Stomach (tissue), 8 donors: ENCODE measurements at regions not wholly inside any gene's neighbourhood (a gene's known extent, or its start where the extent isn't known, plus 50 kb on each side); places are given as distances from the start of the nearest gene placed in this dataset.

Experiments
- DNase-seq, 2 donors: peaks; one replicate each; pipeline versions ENCODE4 v3.0.0 to v3.0.0-alpha.2; 2013 to 2019
- H3K27ac ChIP-seq, 5 donors: fragments of 200-600 bp in 4 of 5; sonication (generic) in 4 of 5; one replicate each; pipeline ENCODE4 v1.5.1; 2013 to 2019; ENCODE audit warnings: mild to moderate bottlenecking in 1 of 5, moderate library complexity in 1 of 5
- H3K27me3 ChIP-seq, 3 donors: fragments of 200-600 bp; sonication (generic); one replicate each; pipeline ENCODE4 v1.5.1; 2017 to 2019; ENCODE audit warnings: mixed run types in 1 of 3
- H3K36me3 ChIP-seq, 4 donors: fragments of 200-600 bp; sonication (generic); 1 replicate in 3 of 4; 2 replicates in 1 of 4; pipeline ENCODE4 v1.5.1; 2016 to 2019
- H3K4me1 ChIP-seq, 4 donors: fragments of 200-600 bp; sonication (generic); one replicate each; pipeline ENCODE4 v1.5.1; 2016 to 2019
- H3K4me3 ChIP-seq, 4 donors: fragments of 200-600 bp; sonication (generic) in 3 of 4; one replicate each; pipeline ENCODE4 v1.5.1; 2016 to 2019; ENCODE audit warnings: mild to moderate bottlenecking in 1 of 4
- H3K9me3 ChIP-seq, 4 donors: fragments of 200-600 bp; sonication (generic); one replicate each; pipeline ENCODE4 v1.5.1; 2016 to 2019
- EP300 ChIP-seq: sonication (generic); formaldehyde crosslinking; IDR thresholded peaks from one replicate; pipeline ENCODE4 v1.6.1; 2017; ENCODE audit warnings: antibody characterized with exemption
- POLR2A ChIP-seq, 4 donors: fragments of 450-650 bp; IDR thresholded peaks; one replicate each; pipeline ENCODE4 v1.6.1; 2016; ENCODE audit warnings: antibody characterized with exemption in 4 of 4, control low read depth in 2 of 4, mild to moderate bottlenecking in 1 of 4, moderate library complexity in 1 of 4
- POLR2AphosphoS5 ChIP-seq, 3 donors: sonication (generic); formaldehyde crosslinking; IDR thresholded peaks; one replicate each; pipeline ENCODE4 v1.6.1; 2016; ENCODE audit warnings: antibody characterized with exemption in 3 of 3
- WGBS, 5 donors: extraction: QIAGEN DNeasy Blood & Tissue Kit in 3 of 5; methylation state at CpG; one replicate each; pipeline versions ENCODE4 v1.1.5 to v1.1.7; 2013 to 2018; 5-methylcytosine and 5-hydroxymethylcytosine counted together
- intact Hi-C: fragments of 100-400 bp; cut with DNase I; formaldehyde crosslinking; loops from one replicate; pipeline ENCODE4 v1.15.1; 2023; ENCODE audit warnings: low total_unique reads
- TF ChIP-seq, protein P1 (sequence below), 7 experiments: fragments of 450-650 bp in 4 of 7; fragments of 200-600 bp in 3 of 7; sonication (generic) in 3 of 7; IDR thresholded peaks; one replicate each; pipeline ENCODE4 v1.5.1; 2016 to 2019; ENCODE audit warnings: antibody characterized with exemption in 7 of 7, control low read depth in 2 of 7, mild to moderate bottlenecking in 1 of 7
- donor health status: healthy with polysubstance abuse.
- donor health status: Bipolar disorder and iron deficiency.
- donor health status: healthy.

DNA sequence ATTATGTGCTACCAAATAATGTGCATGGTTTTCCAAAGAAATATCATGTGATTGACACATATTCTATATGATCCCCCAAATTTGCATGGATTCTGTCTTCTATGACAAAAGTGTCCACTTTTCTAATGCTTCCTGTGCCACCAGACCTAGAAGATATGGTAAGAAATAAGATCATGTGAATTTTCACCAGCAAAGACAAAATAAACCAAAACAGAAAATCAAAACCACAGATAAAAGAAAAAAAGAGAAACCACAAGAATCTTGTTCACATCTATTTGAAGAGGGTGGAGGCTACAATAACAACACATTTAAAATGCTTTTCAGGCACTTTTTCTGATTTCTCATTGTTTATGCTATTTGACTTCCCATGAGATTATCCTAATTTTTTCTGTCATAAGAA, 303.4 kb downstream of the DIPK2A start:
- no peaks in the 10 kb centered on the region for H3K4me1 ChIP-seq
- intact Hi-C loops: no loop called here

DNA sequence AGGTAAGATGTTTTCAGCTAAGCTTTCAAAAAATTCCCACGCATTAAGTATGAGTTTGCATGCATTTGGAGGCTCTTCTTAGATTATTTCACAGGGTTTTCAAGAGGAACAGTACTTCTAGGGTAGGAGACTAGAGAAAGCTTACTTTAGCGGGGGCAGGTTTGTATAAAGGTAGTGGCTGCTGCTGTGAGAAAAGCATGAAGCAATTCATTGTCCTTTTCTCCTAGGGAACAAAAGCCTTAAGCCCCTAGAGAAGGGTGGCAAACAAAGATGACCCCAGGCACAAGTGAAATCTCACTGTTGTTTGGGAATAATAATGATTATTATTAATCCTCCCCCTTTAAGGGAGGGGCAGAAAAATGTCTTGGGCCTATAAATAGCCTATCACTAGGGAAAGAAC, 310.7 kb downstream of the DIPK2A start:
- no peak for DNase-seq
- Histone ChIP-seq H3K4me1 (no peaks in the 10 kb centered on the region), H3K36me3 (no peaks in the 10 kb centered on the region), H3K9me3 (no peaks in the 10 kb centered on the region), H3K27ac (no peak overlapping the region), H3K4me3 (no peak overlapping the region), H3K27me3 (no peaks in the 10 kb centered on the region)
- TF ChIP-seq POLR2A (IDR thresholded peaks at IDR 0.05) (no peak), POLR2AphosphoS5 (IDR thresholded peaks at IDR 0.05) (no peak), EP300 (no peak)
- TF ChIP-seq, protein P1, sequence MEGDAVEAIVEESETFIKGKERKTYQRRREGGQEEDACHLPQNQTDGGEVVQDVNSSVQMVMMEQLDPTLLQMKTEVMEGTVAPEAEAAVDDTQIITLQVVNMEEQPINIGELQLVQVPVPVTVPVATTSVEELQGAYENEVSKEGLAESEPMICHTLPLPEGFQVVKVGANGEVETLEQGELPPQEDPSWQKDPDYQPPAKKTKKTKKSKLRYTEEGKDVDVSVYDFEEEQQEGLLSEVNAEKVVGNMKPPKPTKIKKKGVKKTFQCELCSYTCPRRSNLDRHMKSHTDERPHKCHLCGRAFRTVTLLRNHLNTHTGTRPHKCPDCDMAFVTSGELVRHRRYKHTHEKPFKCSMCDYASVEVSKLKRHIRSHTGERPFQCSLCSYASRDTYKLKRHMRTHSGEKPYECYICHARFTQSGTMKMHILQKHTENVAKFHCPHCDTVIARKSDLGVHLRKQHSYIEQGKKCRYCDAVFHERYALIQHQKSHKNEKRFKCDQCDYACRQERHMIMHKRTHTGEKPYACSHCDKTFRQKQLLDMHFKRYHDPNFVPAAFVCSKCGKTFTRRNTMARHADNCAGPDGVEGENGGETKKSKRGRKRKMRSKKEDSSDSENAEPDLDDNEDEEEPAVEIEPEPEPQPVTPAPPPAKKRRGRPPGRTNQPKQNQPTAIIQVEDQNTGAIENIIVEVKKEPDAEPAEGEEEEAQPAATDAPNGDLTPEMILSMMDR (IDR thresholded peaks at IDR 0.05): no peak
- intact Hi-C loops: no loop called here
- WGBS, 5 donors: 84 to 94% (median 89%) methylated on average over 2 of the region's 2 CpGs

More for the DNA sequence above, 303.4 kb downstream of the DIPK2A start:
- no peak for DNase-seq
- no peaks in the 10 kb centered on the region for H3K36me3 ChIP-seq
- H3K27me3 ChIP-seq: no peaks in the 10 kb centered on the region
- no peak overlapping the region for H3K27ac ChIP-seq
- H3K4me3 ChIP-seq: no peak overlapping the region
- no peaks in the 10 kb centered on the region for H3K9me3 ChIP-seq
- TF ChIP-seq POLR2AphosphoS5 (IDR thresholded peaks at IDR 0.05): no peak
- no peak for TF ChIP-seq POLR2A (IDR thresholded peaks at IDR 0.05)
- TF ChIP-seq, protein P1 (IDR thresholded peaks at IDR 0.05): no peak
- TF ChIP-seq EP300: no peak

DNA sequence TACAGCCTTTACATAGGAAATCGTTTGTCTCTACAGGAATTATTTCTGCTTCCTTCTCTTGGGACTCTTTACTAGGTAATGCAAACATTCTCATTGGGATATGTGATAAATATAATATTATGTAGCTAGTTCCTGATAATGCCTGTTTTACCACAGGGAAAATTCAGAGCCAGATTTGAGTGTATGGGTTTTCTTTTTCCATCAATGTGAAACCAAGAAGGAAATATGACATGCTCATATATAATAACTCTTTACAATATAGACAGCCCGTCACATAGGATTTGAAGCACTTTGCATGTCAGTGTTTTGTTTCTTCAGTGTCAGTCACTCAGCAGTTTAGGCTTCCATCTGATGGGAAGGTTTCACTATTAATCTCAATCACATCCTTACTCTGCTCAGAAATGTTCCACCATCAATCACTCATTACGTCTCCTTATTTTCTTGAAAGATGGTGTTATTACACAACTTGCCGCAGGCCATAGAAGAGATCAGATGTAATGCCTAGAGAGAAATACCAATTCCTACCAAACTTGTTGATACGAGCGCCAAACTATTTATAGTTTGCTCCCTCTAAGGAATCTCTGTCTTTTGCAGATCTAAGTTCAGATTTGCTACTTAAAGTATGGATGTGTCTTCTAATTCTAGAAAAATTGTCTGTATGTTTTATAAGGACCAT, 314.8 kb downstream of the DIPK2A start:
- no peak for DNase-seq
- intact Hi-C loops: no loop called here
- Histone ChIP-seq H3K9me3 (no peaks in the 10 kb centered on the region), H3K27me3 (no peaks in the 10 kb centered on the region), H3K27ac (no peak overlapping the region), H3K4me3 (no peak overlapping the region), H3K36me3 (no peaks in the 10 kb centered on the region), H3K4me1 (no peaks in the 10 kb centered on the region)
- 79 to 83% (median 81%) methylated on average over 6 of the region's 6 CpGs for WGBS, 5 donors
- no peak for TF ChIP-seq POLR2A (IDR thresholded peaks at IDR 0.05)
- no peak for TF ChIP-seq EP300
- TF ChIP-seq, protein P1 (IDR thresholded peaks at IDR 0.05): no peak
- TF ChIP-seq POLR2AphosphoS5 (IDR thresholded peaks at IDR 0.05): no peak

DNA sequence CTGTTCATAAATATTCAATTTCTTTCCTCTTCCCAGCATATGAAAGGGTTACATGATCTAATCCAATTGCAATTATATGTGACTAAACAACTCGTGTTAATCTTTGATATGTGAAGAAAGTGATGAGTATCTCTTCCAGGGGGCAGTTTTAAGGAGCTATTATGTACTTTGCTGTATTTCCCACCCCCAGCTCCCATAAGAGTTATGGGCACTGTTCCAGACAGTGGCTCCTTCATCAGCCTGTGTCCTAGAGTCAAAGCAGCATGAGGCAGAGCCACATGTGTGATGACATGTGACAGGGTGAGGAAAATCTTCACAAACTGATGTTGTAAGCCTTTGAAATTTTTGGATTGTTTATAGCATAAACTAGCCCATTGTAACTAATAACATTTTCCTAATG, 315.4 kb downstream of the DIPK2A start:
- no peak overlapping the region for H3K4me3 ChIP-seq
- WGBS, 5 donors: 8 to 29% (median 18%) methylated on average over 1 of the region's 1 CpG
- no peaks in the 10 kb centered on the region for H3K36me3 ChIP-seq
- no peak overlapping the region for H3K27ac ChIP-seq
- TF ChIP-seq EP300 (no peak), POLR2A (IDR thresholded peaks at IDR 0.05) (no peak), POLR2AphosphoS5 (IDR thresholded peaks at IDR 0.05) (no peak)
- TF ChIP-seq, protein P1 (IDR thresholded peaks at IDR 0.05): no peak
- no peaks in the 10 kb centered on the region for H3K4me1 ChIP-seq
- H3K27me3 ChIP-seq: no peaks in the 10 kb centered on the region
- intact Hi-C loops: no loop called here
- DNase-seq: no peak
- peaks cover 0 to 5% (median 0%) of the 10 kb centered on the region in 4 donors for H3K9me3 ChIP-seq
